ENCODE measurements at regions not wholly inside any gene's neighbourhood (a gene's known extent, or its start where the extent isn't known, plus 50 kb on each side); places are given as distances from the start of the nearest gene placed in this dataset.
"Not testable (repeated sequence)": the region's sequence is repeated elsewhere in the genome, so short reads cannot be mapped to it uniquely, and the experiment has no call there.

DNA sequence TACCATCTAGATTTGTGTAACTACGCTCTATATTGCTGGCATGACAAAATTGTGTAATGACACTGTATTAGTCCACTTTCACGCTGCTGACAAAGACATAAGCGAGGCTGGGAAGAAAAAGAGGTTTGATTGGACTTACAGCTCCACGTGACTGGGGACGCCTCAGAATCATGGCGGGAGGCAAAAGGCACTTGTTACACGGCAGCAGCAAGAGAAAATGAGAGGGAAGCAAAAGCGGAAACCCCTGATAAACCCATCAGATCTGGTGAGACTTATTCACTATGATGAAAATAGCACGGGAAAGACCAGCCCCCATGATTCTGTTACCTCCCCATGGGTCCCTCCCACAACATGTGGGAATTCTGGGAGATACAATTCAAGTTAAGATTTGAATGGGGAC, 905.7 kb downstream of the DIPK2A start:
- H3K9me3 ChIP-seq (ENCODE audit: control insufficient read depth, low read depth, low read length): no peaks in the 10 kb centered on the region

DNA sequence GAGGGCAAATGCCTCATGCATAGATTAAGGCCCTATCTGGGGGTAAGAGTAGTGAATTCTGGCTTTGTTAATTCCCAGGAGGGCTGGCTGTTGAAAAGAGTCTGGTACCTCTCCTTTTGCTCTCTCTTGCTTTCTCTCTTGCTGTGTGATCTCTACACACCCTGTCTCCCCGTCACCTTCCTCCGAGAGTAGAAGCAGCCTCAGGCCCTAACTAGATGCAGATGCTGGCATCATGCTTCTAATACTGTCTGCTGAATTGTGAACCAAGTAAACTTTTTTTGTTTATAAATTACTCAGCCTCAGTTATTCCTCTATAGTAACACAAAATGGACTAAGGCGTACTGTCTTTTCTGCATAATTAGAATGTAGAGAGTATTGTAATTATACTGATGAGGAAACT, 908.1 kb downstream of the DIPK2A start:
- Histone ChIP-seq H3K27ac (ENCODE audit: low read length) (no peak overlapping the region), H3K9me3 (ENCODE audit: control insufficient read depth, low read depth, low read length) (no peaks in the 10 kb centered on the region), H3K4me1 (ENCODE audit: control insufficient read depth, insufficient read depth, low read length) (no peaks in the 10 kb centered on the region), H3K27me3 (ENCODE audit: control insufficient read depth, insufficient read depth, low read length) (no peaks in the 10 kb centered on the region), H3K36me3 (ENCODE audit: control insufficient read depth, insufficient read depth, low read length) (no peaks in the 10 kb centered on the region), H3K4me3 (ENCODE audit: low read length) (no peak overlapping the region)
- 100% methylated on average over 2 of the region's 3 CpGs for WGBS (ENCODE audit: insufficient coverage, low lambda C conversion rate)
- DNase-seq: no peak

More for the DNA sequence above, 905.7 kb downstream of the DIPK2A start:
- Histone ChIP-seq H3K36me3 (ENCODE audit: control insufficient read depth, insufficient read depth, low read length) (no peaks in the 10 kb centered on the region), H3K27me3 (ENCODE audit: control insufficient read depth, insufficient read depth, low read length) (no peaks in the 10 kb centered on the region), H3K27ac (ENCODE audit: low read length) (no peak overlapping the region), H3K4me1 (ENCODE audit: control insufficient read depth, insufficient read depth, low read length) (no peaks in the 10 kb centered on the region), H3K4me3 (ENCODE audit: low read length) (no peak overlapping the region)
- 94% methylated on average over 5 of the region's 9 CpGs for WGBS (ENCODE audit: insufficient coverage, low lambda C conversion rate)
- no peak for DNase-seq

DNA sequence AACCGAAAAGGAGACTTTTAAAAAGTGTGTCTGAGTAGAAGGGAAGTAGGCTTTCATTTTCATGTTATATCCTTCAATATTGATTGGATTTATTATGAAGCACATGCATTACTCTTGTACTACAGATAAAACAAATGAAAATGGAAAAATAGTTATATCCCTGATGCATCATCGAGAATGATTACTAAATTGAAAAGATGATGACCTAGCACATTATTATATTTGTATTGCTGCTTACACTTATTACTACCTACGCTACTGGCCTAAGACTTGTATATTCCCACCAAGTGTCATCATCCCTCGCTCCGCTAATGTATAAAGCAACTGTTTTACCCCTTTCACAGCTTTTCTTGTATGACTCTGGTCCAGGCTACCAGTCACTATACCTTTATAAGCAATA, 922.4 kb downstream of the DIPK2A start:
- H3K9me3 ChIP-seq (ENCODE audit: control insufficient read depth, low read depth, low read length): no peaks in the 10 kb centered on the region
- WGBS (ENCODE audit: insufficient coverage, low lambda C conversion rate): 92% methylated on average over 2 of the region's 5 CpGs
- no peak for DNase-seq
- H3K4me1 ChIP-seq (ENCODE audit: control insufficient read depth, insufficient read depth, low read length): no peaks in the 10 kb centered on the region
- H3K27ac ChIP-seq (ENCODE audit: low read length): no peak overlapping the region
- H3K36me3 ChIP-seq (ENCODE audit: control insufficient read depth, insufficient read depth, low read length): no peaks in the 10 kb centered on the region
- no peak overlapping the region for H3K4me3 ChIP-seq (ENCODE audit: low read length)
- no peaks in the 10 kb centered on the region for H3K27me3 ChIP-seq (ENCODE audit: control insufficient read depth, insufficient read depth, low read length)

DNA sequence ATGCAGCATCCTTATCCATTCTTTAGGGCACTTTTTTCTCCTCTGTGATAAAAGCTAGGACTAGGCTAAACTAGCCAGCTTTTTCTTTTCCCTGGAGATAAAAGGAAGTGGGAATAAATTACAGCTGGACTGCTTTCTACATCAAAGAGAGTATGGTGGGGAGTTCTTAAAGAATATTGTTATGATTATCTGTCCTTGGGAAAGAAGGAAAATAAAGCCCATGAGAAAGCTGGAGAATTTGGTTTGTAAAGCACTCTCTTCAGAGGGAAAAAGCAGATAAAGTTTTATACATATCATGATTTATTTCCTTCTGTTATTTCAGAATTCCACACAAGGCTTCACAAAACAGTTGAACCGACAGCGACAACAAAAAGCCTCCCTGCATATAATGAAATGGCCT, 923.0 kb downstream of the DIPK2A start:
- no peak overlapping the region for H3K4me3 ChIP-seq (ENCODE audit: low read length)
- H3K4me1 ChIP-seq (ENCODE audit: control insufficient read depth, insufficient read depth, low read length): no peaks in the 10 kb centered on the region
- H3K9me3 ChIP-seq (ENCODE audit: control insufficient read depth, low read depth, low read length): no peaks in the 10 kb centered on the region
- no peaks in the 10 kb centered on the region for H3K36me3 ChIP-seq (ENCODE audit: control insufficient read depth, insufficient read depth, low read length)
- 75% methylated on average over 2 of the region's 2 CpGs for WGBS (ENCODE audit: insufficient coverage, low lambda C conversion rate)
- no peaks in the 10 kb centered on the region for H3K27me3 ChIP-seq (ENCODE audit: control insufficient read depth, insufficient read depth, low read length)
- no peak overlapping the region for H3K27ac ChIP-seq (ENCODE audit: low read length)
- DNase-seq: no peak

DNA sequence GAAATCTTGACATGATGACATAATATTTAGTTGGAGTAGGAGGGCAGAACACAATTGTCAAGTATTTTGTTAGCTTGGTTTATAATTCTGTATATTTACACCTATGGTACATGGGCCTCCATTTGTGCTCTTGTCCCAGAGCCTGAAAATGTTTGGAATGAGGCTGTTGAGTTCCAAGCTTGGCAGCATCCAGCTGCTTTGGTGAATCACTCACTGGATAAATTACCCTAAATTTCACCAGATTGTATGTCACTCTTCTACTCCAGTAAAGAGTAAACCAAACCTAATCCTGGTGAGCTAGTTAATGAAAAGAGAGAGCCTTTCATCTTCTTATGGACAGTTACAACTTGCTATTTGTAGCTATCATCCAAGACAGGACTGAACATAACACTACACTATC, 928.7 kb downstream of the DIPK2A start:
- no peak overlapping the region for H3K27ac ChIP-seq (ENCODE audit: low read length)
- no peak for DNase-seq

DNA sequence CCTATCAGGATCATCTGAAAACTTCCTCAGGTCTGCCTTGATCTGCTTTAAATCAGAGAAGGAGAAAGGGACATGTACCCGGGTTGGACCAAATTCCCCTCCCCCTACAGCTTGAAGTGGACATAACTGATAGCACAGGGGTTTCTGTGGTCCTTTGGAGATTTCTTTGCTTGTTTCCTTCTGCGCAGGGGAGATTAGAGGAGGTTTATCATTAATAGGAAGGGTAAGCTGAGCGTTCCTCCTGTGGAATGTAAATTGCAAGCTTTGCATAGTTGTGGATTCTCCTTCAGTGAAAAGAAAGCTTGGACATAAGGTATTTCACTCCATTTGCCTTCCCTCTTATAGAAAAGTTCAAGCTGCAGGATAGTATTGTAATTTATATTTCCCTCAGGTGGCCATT, 936.0 kb downstream of the DIPK2A start:
- no CpG with 5 or more reads among the region's 3 CpGs for WGBS (ENCODE audit: insufficient coverage, low lambda C conversion rate)
- not testable (repeated sequence) for H3K36me3 ChIP-seq (ENCODE audit: control insufficient read depth, insufficient read depth, low read length); H3K27me3 ChIP-seq (ENCODE audit: control insufficient read depth, insufficient read depth, low read length); H3K9me3 ChIP-seq (ENCODE audit: control insufficient read depth, low read depth, low read length); H3K4me1 ChIP-seq (ENCODE audit: control insufficient read depth, insufficient read depth, low read length); H3K4me3 ChIP-seq (ENCODE audit: low read length); DNase-seq; H3K27ac ChIP-seq (ENCODE audit: low read length)

More for the DNA sequence above, 928.7 kb downstream of the DIPK2A start:
- Histone ChIP-seq H3K4me1 (ENCODE audit: control insufficient read depth, insufficient read depth, low read length) (no peaks in the 10 kb centered on the region), H3K4me3 (ENCODE audit: low read length) (no peak overlapping the region), H3K9me3 (ENCODE audit: control insufficient read depth, low read depth, low read length) (no peaks in the 10 kb centered on the region), H3K27me3 (ENCODE audit: control insufficient read depth, insufficient read depth, low read length) (no peaks in the 10 kb centered on the region), H3K36me3 (ENCODE audit: control insufficient read depth, insufficient read depth, low read length) (no peaks in the 10 kb centered on the region)

DNA sequence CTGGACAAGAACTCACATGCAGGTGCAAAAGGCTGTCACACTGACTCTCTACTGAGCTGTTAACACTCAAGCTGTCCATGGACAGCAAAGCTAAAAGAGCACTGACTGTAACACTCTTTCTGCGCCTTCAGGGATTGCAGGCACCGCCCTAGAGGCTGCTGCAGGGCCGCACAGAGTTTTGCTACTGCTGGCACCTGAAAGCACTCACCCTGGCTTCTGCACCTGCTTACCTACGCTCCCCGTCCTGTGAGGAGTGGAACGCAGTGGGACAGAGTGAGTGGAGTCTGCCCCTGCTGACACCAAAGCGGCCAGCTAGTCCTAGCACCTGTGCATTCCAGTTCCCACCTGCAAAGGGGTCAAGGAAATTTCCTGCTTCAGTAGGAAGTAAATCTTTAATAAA, 941.3 kb downstream of the DIPK2A start:
- no peak overlapping the region for H3K27ac ChIP-seq (ENCODE audit: low read length)
- no peaks in the 10 kb centered on the region for H3K9me3 ChIP-seq (ENCODE audit: control insufficient read depth, low read depth, low read length)
- H3K4me3 ChIP-seq (ENCODE audit: low read length): no peak overlapping the region
- H3K36me3 ChIP-seq (ENCODE audit: control insufficient read depth, insufficient read depth, low read length): no peaks in the 10 kb centered on the region
- no peak for DNase-seq
- no peaks in the 10 kb centered on the region for H3K27me3 ChIP-seq (ENCODE audit: control insufficient read depth, insufficient read depth, low read length)
- WGBS (ENCODE audit: insufficient coverage, low lambda C conversion rate): no CpG with 5 or more reads among the region's 7 CpGs
- no peaks in the 10 kb centered on the region for H3K4me1 ChIP-seq (ENCODE audit: control insufficient read depth, insufficient read depth, low read length)

DNA sequence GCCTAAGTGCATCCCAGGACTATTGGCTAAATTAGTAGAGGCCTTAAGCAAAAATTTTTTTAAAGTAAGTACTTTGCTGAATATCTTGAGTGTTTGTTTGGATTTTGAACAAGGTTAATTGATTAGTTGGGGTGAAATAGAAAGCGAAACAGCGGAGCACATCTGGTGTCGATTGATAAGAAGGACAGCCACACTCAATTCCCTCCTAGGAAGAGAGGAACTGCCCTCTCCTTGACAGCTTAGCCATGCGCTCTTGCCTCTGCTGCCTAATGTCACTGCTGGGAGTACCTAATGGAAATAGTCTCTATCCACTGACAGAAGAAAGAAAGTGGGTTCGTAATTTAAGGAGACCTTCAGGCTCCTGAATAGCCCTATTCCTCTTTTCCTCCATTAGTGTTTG, 943.6 kb downstream of the DIPK2A start:
- DNase-seq: no peak
- Histone ChIP-seq H3K27me3 (ENCODE audit: control insufficient read depth, insufficient read depth, low read length) (no peaks in the 10 kb centered on the region), H3K4me3 (ENCODE audit: low read length) (no peak overlapping the region), H3K4me1 (ENCODE audit: control insufficient read depth, insufficient read depth, low read length) (no peaks in the 10 kb centered on the region), H3K36me3 (ENCODE audit: control insufficient read depth, insufficient read depth, low read length) (no peaks in the 10 kb centered on the region), H3K27ac (ENCODE audit: low read length) (no peak overlapping the region), H3K9me3 (ENCODE audit: control insufficient read depth, low read depth, low read length) (no peaks in the 10 kb centered on the region)
- 100% methylated on average over 1 of the region's 5 CpGs for WGBS (ENCODE audit: insufficient coverage, low lambda C conversion rate)

DNA sequence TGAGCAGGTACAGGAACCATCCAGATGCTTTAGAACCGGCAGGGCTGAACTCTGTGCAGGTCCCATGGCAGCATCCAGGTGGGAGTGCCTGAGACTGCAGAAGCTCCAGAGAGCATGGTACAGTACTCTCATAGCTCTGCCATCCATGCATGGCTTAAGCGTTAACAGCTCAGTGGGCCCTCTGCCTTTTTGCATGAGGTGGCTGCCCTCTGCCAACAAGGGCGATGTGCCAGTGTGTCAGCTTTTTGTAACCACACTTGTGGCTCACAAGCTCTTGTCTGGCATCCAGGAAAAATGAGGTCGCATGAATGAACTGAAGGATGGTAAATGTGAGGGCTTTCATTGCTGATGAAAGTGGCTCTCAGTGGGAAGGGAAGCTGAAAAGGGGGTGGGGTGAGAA, 950.1 kb downstream of the DIPK2A start:
- no CpG with 5 or more reads among the region's 4 CpGs for WGBS (ENCODE audit: insufficient coverage, low lambda C conversion rate)
- H3K4me3 ChIP-seq (ENCODE audit: low read length): no peak overlapping the region
- no peaks in the 10 kb centered on the region for H3K36me3 ChIP-seq (ENCODE audit: control insufficient read depth, insufficient read depth, low read length)
- no peak for DNase-seq
- no peak overlapping the region for H3K27ac ChIP-seq (ENCODE audit: low read length)
- H3K4me1 ChIP-seq (ENCODE audit: control insufficient read depth, insufficient read depth, low read length): no peaks in the 10 kb centered on the region
- no peaks in the 10 kb centered on the region for H3K9me3 ChIP-seq (ENCODE audit: control insufficient read depth, low read depth, low read length)
- no peaks in the 10 kb centered on the region for H3K27me3 ChIP-seq (ENCODE audit: control insufficient read depth, insufficient read depth, low read length)

DNA sequence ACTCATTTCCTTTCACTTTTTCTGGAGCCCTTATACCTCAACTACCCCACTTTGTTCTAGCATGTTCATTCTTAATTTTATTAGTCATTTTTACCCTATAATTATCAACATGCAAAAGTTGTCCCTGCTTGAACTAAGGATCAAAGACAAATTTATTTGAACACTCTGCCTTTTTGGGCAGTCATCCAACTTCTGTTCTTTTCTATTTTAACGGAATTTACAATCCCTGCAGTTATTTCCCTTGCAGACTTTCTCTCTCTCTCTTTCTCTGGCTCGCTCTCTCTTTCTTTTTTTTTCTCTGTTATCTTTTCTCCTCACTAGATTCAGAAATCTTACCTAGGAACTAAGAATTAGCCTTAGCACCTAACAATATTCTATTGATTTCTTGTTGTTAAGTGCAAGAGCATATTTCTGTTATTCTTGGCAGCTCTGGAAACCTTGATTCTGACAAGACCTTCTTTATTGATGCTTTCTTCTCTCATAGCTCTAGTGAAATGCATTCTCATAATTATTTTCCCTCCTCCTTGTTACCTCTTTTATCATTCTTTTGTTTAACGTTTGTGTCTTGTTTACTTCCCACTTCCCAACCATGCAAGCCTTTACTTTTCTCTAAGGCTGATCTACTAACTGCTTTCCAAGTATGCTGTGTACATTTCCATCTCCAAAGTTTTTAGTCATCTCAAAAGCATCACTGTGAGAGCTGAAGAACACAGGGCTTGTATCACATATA, 951.6 kb downstream of the DIPK2A start:
- H3K27me3 ChIP-seq (ENCODE audit: control insufficient read depth, insufficient read depth, low read length): no peaks in the 10 kb centered on the region
- no peak for DNase-seq
- H3K9me3 ChIP-seq (ENCODE audit: control insufficient read depth, low read depth, low read length): no peaks in the 10 kb centered on the region
- no peaks in the 10 kb centered on the region for H3K36me3 ChIP-seq (ENCODE audit: control insufficient read depth, insufficient read depth, low read length)
- no peak overlapping the region for H3K27ac ChIP-seq (ENCODE audit: low read length)
- no peak overlapping the region for H3K4me3 ChIP-seq (ENCODE audit: low read length)
- 69% methylated on average over 3 of the region's 3 CpGs for WGBS (ENCODE audit: insufficient coverage, low lambda C conversion rate)
- H3K4me1 ChIP-seq (ENCODE audit: control insufficient read depth, insufficient read depth, low read length): no peaks in the 10 kb centered on the region

DNA sequence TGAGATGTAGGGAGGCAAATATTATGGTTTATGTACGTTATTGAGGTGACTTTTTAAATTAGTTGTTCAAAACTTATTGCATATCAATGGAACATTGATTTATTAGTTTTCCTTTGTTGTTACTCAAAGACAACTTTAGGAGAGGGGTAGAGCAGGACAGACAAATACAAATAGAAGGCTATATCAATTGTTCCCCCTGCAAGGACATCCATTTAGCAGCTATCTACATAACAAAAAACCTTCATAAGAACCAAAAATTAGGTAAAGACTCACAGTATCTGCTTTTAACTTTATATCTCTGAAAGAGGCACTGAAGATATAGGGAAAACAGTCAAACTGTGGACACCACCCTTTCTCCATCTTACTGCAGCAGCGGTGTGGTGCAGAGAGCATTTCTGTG, 958.8 kb downstream of the DIPK2A start:
- no peaks in the 10 kb centered on the region for H3K9me3 ChIP-seq (ENCODE audit: control insufficient read depth, low read depth, low read length)
- H3K4me3 ChIP-seq (ENCODE audit: low read length): no peak overlapping the region
- no peaks in the 10 kb centered on the region for H3K36me3 ChIP-seq (ENCODE audit: control insufficient read depth, insufficient read depth, low read length)
- WGBS (ENCODE audit: insufficient coverage, low lambda C conversion rate): no CpG with 5 or more reads among the region's 2 CpGs
- no peak overlapping the region for H3K27ac ChIP-seq (ENCODE audit: low read length)
- no peaks in the 10 kb centered on the region for H3K4me1 ChIP-seq (ENCODE audit: control insufficient read depth, insufficient read depth, low read length)
- no peaks in the 10 kb centered on the region for H3K27me3 ChIP-seq (ENCODE audit: control insufficient read depth, insufficient read depth, low read length)
- DNase-seq: no peak

Measured in large intestine (tissue), 3 donors.